Kidney epithelial cell (primary cell): ENCODE measurements at regions not wholly inside any gene's neighbourhood (a gene's known extent, or its start where the extent isn't known, plus 50 kb on each side); places are given as distances from the start of the nearest gene placed in this dataset.

ENCODE experiments used
- DNase-seq: peaks from one replicate; pipeline ENCODE4 v3.0.0-alpha.2; 2010; ENCODE audit warnings: low read depth
- H3K27me3 ChIP-seq: 2 replicates; pipeline ENCODE4 v1.6.0; 2011; ENCODE audit warnings: low read length; ENCODE audit not compliant: control insufficient read depth, insufficient read depth
- H3K36me3 ChIP-seq: 2 replicates; pipeline ENCODE4 v1.5.1; 2011; ENCODE audit warnings: low read length; ENCODE audit not compliant: control insufficient read depth, insufficient read depth
- H3K4me3 ChIP-seq: 2 replicates; pipeline ENCODE4 v1.5.1; 2011; ENCODE audit warnings: low read depth, mild to moderate bottlenecking, control low read depth, low read length
- CTCF ChIP-seq: IDR thresholded peaks from 2 replicates; pipeline ENCODE4 v1.5.1; 2011; ENCODE audit warnings: mild to moderate bottlenecking, moderate library complexity, low read length, control low read depth, inconsistent platforms; ENCODE audit not compliant: insufficient read depth, poor library complexity, severe bottlenecking

- no peak for TF ChIP-seq CTCF
- no peak for DNase-seq
- Histone ChIP-seq H3K36me3 (no peaks in the 10 kb centered on the region), H3K27me3 (no peaks in the 10 kb centered on the region), H3K4me3 (no peak overlapping the region)
These were observed 1229.0 kb downstream of the PCDH9 start for GRCh38 chr13:66001140-66001539.

- TF ChIP-seq CTCF, result no peak
- H3K27me3 ChIP-seq, result no peaks in the 10 kb centered on the region
- no peaks in the 10 kb centered on the region for H3K36me3 ChIP-seq
- H3K4me3 ChIP-seq, result no peak overlapping the region
- DNase-seq, result no peak
These were observed 1230.7 kb downstream of the PCDH9 start for GRCh38 chr13:65999411-65999810.

GRCh38 chr13:65990684-65991083, 1239.5 kb downstream of the PCDH9 start:
- H3K27me3 ChIP-seq, result no peaks in the 10 kb centered on the region
- no peak for DNase-seq
- H3K4me3 ChIP-seq, result no peak overlapping the region
- no peaks in the 10 kb centered on the region for H3K36me3 ChIP-seq
- no peak for TF ChIP-seq CTCF

- Histone ChIP-seq H3K4me3 (no peak overlapping the region), H3K36me3 (no peaks in the 10 kb centered on the region), H3K27me3 (no peaks in the 10 kb centered on the region)
- TF ChIP-seq CTCF, result peak; percentile 4
- DNase-seq, result no peak
These were observed 1244.5 kb downstream of the PCDH9 start for GRCh38 chr13:65985612-65986011.

- TF ChIP-seq CTCF, result no peak
- Histone ChIP-seq H3K4me3 (no peak overlapping the region), H3K27me3 (no peaks in the 10 kb centered on the region), H3K36me3 (no peaks in the 10 kb centered on the region)
- no peak for DNase-seq
These were observed 1252.6 kb downstream of the PCDH9 start for GRCh38 chr13:65977525-65977924.

GRCh38 chr13:65971541-65971940, 1258.6 kb downstream of the PCDH9 start:
- Histone ChIP-seq H3K36me3 (no peaks in the 10 kb centered on the region), H3K27me3 (no peaks in the 10 kb centered on the region), H3K4me3 (no peak overlapping the region)
- DNase-seq, result no peak
- no peak for TF ChIP-seq CTCF
